HepG2 (cell line): ENCODE measurements at regions not wholly inside any gene's neighbourhood (a gene's known extent, or its start where the extent isn't known, plus 50 kb on each side); places are given as distances from the start of the nearest gene placed in this dataset.

Source experiments
- FOSL1 ChIP-seq: sonication (generic); formaldehyde crosslinking; IDR thresholded peaks from 2 replicates; pipeline ENCODE4 v1.9.0; 2021; ENCODE audit warnings: missing genetic modification reagents, borderline replicate concordance
- MAX ChIP-seq: IDR thresholded peaks from 2 replicates; pipeline ENCODE4 v1.6.1; 2012; ENCODE audit warnings: inconsistent platforms
- MXI1 ChIP-seq: IDR thresholded peaks from 3 replicates; pipeline ENCODE4 v1.6.1; 2012; ENCODE audit warnings: low read depth, low read length, inconsistent platforms, borderline replicate concordance
- SP5 ChIP-seq: IDR thresholded peaks from 2 replicates; pipeline ENCODE4 v1.6.1; 2016; ENCODE audit warnings: low read depth, borderline replicate concordance
- ZNF788 ChIP-seq: sonication (generic); formaldehyde crosslinking; IDR thresholded peaks from 2 replicates; pipeline ENCODE4 v1.5.0; 2020; ENCODE audit warnings: mild to moderate bottlenecking, missing genetic modification reagents, borderline replicate concordance

- TF ChIP-seq SP5: no peak
- no peak for TF ChIP-seq MXI1
- no peak for TF ChIP-seq ZNF788 (CRISPR knock-in tag)
- no peak for TF ChIP-seq MAX
- TF ChIP-seq FOSL1 (CRISPR knock-in tag): no peak
Observed at GRCh38 chr20:24111858-24112257, 123.3 kb upstream of the GGTLC1 start.
